ENCODE measurements at regions not wholly inside any gene's neighbourhood (a gene's known extent, or its start where the extent isn't known, plus 50 kb on each side); places are given as distances from the start of the nearest gene placed in this dataset.

DNA sequence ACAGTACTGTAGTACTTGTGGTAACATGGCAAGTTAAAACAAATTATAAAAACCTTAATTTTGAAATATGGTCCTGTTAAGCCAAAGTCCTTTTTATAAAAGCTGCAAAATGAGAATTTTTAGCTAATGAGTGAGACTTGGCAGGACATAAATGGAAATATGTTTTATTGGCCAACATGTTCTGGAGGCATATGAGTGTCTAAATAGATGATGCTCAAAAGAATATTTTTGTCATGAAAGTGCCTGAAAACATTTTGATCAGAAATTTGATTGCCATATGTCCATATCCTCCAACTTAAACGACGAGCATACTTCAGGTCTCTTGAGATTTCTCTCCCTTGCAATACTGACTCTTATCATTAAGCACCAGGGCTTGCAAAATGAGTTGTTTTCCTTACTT is 972.6 kb downstream of the TMTC2 start:
- TF ChIP-seq, protein P1, sequence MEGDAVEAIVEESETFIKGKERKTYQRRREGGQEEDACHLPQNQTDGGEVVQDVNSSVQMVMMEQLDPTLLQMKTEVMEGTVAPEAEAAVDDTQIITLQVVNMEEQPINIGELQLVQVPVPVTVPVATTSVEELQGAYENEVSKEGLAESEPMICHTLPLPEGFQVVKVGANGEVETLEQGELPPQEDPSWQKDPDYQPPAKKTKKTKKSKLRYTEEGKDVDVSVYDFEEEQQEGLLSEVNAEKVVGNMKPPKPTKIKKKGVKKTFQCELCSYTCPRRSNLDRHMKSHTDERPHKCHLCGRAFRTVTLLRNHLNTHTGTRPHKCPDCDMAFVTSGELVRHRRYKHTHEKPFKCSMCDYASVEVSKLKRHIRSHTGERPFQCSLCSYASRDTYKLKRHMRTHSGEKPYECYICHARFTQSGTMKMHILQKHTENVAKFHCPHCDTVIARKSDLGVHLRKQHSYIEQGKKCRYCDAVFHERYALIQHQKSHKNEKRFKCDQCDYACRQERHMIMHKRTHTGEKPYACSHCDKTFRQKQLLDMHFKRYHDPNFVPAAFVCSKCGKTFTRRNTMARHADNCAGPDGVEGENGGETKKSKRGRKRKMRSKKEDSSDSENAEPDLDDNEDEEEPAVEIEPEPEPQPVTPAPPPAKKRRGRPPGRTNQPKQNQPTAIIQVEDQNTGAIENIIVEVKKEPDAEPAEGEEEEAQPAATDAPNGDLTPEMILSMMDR (IDR thresholded peaks at IDR 0.05) = no peak
- no peak for TF ChIP-seq POLR2A (IDR thresholded peaks at IDR 0.05)
